ENCODE measurements at regions not wholly inside any gene's neighbourhood (a gene's known extent, or its start where the extent isn't known, plus 50 kb on each side); places are given as distances from the start of the nearest gene placed in this dataset.

DNA sequence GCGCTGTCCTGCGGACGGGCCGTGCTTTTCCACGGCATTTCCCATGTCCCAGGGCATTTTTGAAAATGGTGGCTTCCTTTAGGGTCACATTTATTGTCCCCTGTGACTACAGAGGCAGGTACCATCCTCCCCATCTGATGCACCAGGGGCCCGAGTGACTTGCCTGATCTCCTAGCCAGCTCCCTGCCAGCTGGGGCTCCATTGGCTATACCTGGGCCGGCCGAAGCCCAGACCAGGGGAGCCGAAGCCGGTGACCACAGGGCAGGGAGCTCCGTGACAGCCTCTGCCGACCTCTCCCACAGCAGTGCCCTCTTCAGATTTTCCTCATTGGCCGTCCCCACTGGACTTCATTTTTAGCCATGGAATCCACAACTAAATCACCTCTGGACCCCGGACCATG lies 170.6 kb downstream of the RBFOX3 start:
- TF ChIP-seq POLR2A (IDR thresholded peaks at IDR 0.05), result no peak
- TF ChIP-seq, protein P1, sequence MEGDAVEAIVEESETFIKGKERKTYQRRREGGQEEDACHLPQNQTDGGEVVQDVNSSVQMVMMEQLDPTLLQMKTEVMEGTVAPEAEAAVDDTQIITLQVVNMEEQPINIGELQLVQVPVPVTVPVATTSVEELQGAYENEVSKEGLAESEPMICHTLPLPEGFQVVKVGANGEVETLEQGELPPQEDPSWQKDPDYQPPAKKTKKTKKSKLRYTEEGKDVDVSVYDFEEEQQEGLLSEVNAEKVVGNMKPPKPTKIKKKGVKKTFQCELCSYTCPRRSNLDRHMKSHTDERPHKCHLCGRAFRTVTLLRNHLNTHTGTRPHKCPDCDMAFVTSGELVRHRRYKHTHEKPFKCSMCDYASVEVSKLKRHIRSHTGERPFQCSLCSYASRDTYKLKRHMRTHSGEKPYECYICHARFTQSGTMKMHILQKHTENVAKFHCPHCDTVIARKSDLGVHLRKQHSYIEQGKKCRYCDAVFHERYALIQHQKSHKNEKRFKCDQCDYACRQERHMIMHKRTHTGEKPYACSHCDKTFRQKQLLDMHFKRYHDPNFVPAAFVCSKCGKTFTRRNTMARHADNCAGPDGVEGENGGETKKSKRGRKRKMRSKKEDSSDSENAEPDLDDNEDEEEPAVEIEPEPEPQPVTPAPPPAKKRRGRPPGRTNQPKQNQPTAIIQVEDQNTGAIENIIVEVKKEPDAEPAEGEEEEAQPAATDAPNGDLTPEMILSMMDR (IDR thresholded peaks at IDR 0.05), result no peak

All from body of pancreas (tissue), 4 donors.